ENCODE measurements at regions not wholly inside any gene's neighbourhood (a gene's known extent, or its start where the extent isn't known, plus 50 kb on each side); places are given as distances from the start of the nearest gene placed in this dataset.

GRCh38 chr11:23988381-23989006 lies 508.4 kb upstream of the LUZP2 start:
- Mint-ChIP-seq H3K4me1 (no peaks in the 10 kb centered on the region), H3K4me3 (no peak overlapping the region), H3K27ac (no peak overlapping the region), H3K9me3 (peaks cover 15% of the 10 kb centered on the region), H3K36me3 (no peaks in the 10 kb centered on the region)
- ATAC-seq (no peak), DNase-seq (ENCODE audit: low spot score in 2 of 2) (no peak)

- DNase-seq (ENCODE audit: low spot score in 2 of 2) (no peak), ATAC-seq (no peak)
- no peak overlapping the region for H3K4me3 Mint-ChIP-seq
- H3K9me3 Mint-ChIP-seq: peaks cover 20% of the 10 kb centered on the region
- no peaks in the 10 kb centered on the region for H3K4me1 Mint-ChIP-seq
- H3K36me3 Mint-ChIP-seq: no peaks in the 10 kb centered on the region
- no peak overlapping the region for H3K27ac Mint-ChIP-seq
Measured at GRCh38 chr11:23990346-23991164, 506.3 kb upstream of the LUZP2 start.

- no peak for DNase-seq (ENCODE audit: low spot score in 2 of 2)
- Mint-ChIP-seq H3K4me1 (no peaks in the 10 kb centered on the region), H3K9me3 (peaks cover 23% of the 10 kb centered on the region), H3K36me3 (no peaks in the 10 kb centered on the region), H3K4me3 (no peak overlapping the region), H3K27ac (no peak overlapping the region)
- no peak for ATAC-seq
Measured at GRCh38 chr11:23991165-23991539, 505.7 kb upstream of the LUZP2 start.

GRCh38 chr11:23995891-23996290 lies 501.0 kb upstream of the LUZP2 start:
- DNase-seq (ENCODE audit: low spot score in 2 of 2): no peak
- Mint-ChIP-seq H3K4me3 (no peak overlapping the region), H3K9me3 (peaks cover 24% of the 10 kb centered on the region), H3K36me3 (no peaks in the 10 kb centered on the region), H3K4me1 (no peaks in the 10 kb centered on the region), H3K27ac (no peak overlapping the region)
- no peak for ATAC-seq

- ATAC-seq (no peak), DNase-seq (ENCODE audit: low spot score in 2 of 2) (no peak)
- Mint-ChIP-seq H3K27ac (no peak overlapping the region), H3K4me3 (no peak overlapping the region), H3K36me3 (no peaks in the 10 kb centered on the region), H3K9me3 (peaks cover 20% of the 10 kb centered on the region), H3K4me1 (no peaks in the 10 kb centered on the region)
Measured at GRCh38 chr11:23997356-23997755, 499.5 kb upstream of the LUZP2 start.

- H3K4me3 Mint-ChIP-seq: no peak overlapping the region
- H3K36me3 Mint-ChIP-seq: no peaks in the 10 kb centered on the region
- H3K9me3 Mint-ChIP-seq: peaks cover 19% of the 10 kb centered on the region
Measured at GRCh38 chr11:24005202-24005876, 491.5 kb upstream of the LUZP2 start.

GRCh38 chr11:24043842-24044241 lies 453.0 kb upstream of the LUZP2 start:
- no peak overlapping the region for H3K4me3 Mint-ChIP-seq
- ATAC-seq (no peak), DNase-seq (ENCODE audit: low spot score in 2 of 2) (no peak)
- no peaks in the 10 kb centered on the region for H3K4me1 Mint-ChIP-seq
- H3K36me3 Mint-ChIP-seq: no peaks in the 10 kb centered on the region
- H3K27ac Mint-ChIP-seq: no peak overlapping the region
- peaks cover 16% of the 10 kb centered on the region for H3K9me3 Mint-ChIP-seq

More at GRCh38 chr11:24005202-24005876, 491.5 kb upstream of the LUZP2 start:
- ATAC-seq (no peak), DNase-seq (ENCODE audit: low spot score in 2 of 2) (no peak)
- Mint-ChIP-seq H3K27ac (no peak overlapping the region), H3K4me1 (no peaks in the 10 kb centered on the region)

- H3K27ac Mint-ChIP-seq: no peak overlapping the region
- ATAC-seq: no peak
- no peaks in the 10 kb centered on the region for H3K36me3 Mint-ChIP-seq
- H3K4me1 Mint-ChIP-seq: no peaks in the 10 kb centered on the region
- peaks cover 20% of the 10 kb centered on the region for H3K9me3 Mint-ChIP-seq
- no peak overlapping the region for H3K4me3 Mint-ChIP-seq
- DNase-seq (ENCODE audit: low spot score in 2 of 2): no peak
Measured at GRCh38 chr11:24046731-24047130, 450.1 kb upstream of the LUZP2 start.

GRCh38 chr11:24056051-24056450 lies 440.8 kb upstream of the LUZP2 start:
- ATAC-seq: no peak
- Mint-ChIP-seq H3K9me3 (peaks cover 8% of the 10 kb centered on the region), H3K4me1 (no peaks in the 10 kb centered on the region), H3K4me3 (no peak overlapping the region), H3K36me3 (no peaks in the 10 kb centered on the region), H3K27ac (no peak overlapping the region)
- no peak for DNase-seq (ENCODE audit: low spot score in 2 of 2)

- H3K36me3 Mint-ChIP-seq: no peaks in the 10 kb centered on the region
- DNase-seq (ENCODE audit: low spot score in 2 of 2): no peak
- H3K27ac Mint-ChIP-seq: no peak overlapping the region
- no peak for ATAC-seq
- no peaks in the 10 kb centered on the region for H3K4me1 Mint-ChIP-seq
- H3K4me3 Mint-ChIP-seq: no peak overlapping the region
- H3K9me3 Mint-ChIP-seq: peaks cover 8% of the 10 kb centered on the region
Measured at GRCh38 chr11:24060125-24060524, 436.7 kb upstream of the LUZP2 start.

- Mint-ChIP-seq H3K9me3 (no peaks in the 10 kb centered on the region), H3K4me3 (no peak overlapping the region), H3K4me1 (no peaks in the 10 kb centered on the region), H3K27ac (no peak overlapping the region), H3K36me3 (no peaks in the 10 kb centered on the region)
- ATAC-seq (no peak), DNase-seq (ENCODE audit: low spot score in 2 of 2) (no peak)
Measured at GRCh38 chr11:24064309-24064903, 432.4 kb upstream of the LUZP2 start.

- Mint-ChIP-seq H3K27ac (no peak overlapping the region), H3K36me3 (no peaks in the 10 kb centered on the region), H3K4me1 (no peaks in the 10 kb centered on the region), H3K9me3 (peaks cover 3% of the 10 kb centered on the region), H3K4me3 (no peak overlapping the region)
- no peak for ATAC-seq
- no peak for DNase-seq (ENCODE audit: low spot score in 2 of 2)
Measured at GRCh38 chr11:24068197-24068596, 428.7 kb upstream of the LUZP2 start.

GRCh38 chr11:24070435-24070834 lies 426.4 kb upstream of the LUZP2 start:
- H3K27ac Mint-ChIP-seq: no peak overlapping the region
- H3K4me1 Mint-ChIP-seq: no peaks in the 10 kb centered on the region
- ATAC-seq (no peak), DNase-seq (ENCODE audit: low spot score in 2 of 2) (no peak)
- H3K4me3 Mint-ChIP-seq: no peak overlapping the region
- no peaks in the 10 kb centered on the region for H3K36me3 Mint-ChIP-seq
- H3K9me3 Mint-ChIP-seq: peaks cover 3% of the 10 kb centered on the region

GRCh38 chr11:24078018-24078417 lies 418.8 kb upstream of the LUZP2 start:
- DNase-seq (ENCODE audit: low spot score in 2 of 2): no peak
- Mint-ChIP-seq H3K4me3 (no peak overlapping the region), H3K4me1 (no peaks in the 10 kb centered on the region), H3K36me3 (no peaks in the 10 kb centered on the region), H3K27ac (no peak overlapping the region), H3K9me3 (peaks cover 6% of the 10 kb centered on the region)
- no peak for ATAC-seq

GRCh38 chr11:24082241-24082640 lies 414.6 kb upstream of the LUZP2 start:
- no peak overlapping the region for H3K27ac Mint-ChIP-seq
- no peaks in the 10 kb centered on the region for H3K36me3 Mint-ChIP-seq
- H3K4me1 Mint-ChIP-seq: no peaks in the 10 kb centered on the region
- DNase-seq (ENCODE audit: low spot score in 2 of 2) (no peak), ATAC-seq (no peak)
- peaks cover 11% of the 10 kb centered on the region for H3K9me3 Mint-ChIP-seq
- H3K4me3 Mint-ChIP-seq: no peak overlapping the region
